Stomach smooth muscle (tissue), 2 donors: ENCODE measurements at regions not wholly inside any gene's neighbourhood (a gene's known extent, or its start where the extent isn't known, plus 50 kb on each side); places are given as distances from the start of the nearest gene placed in this dataset.

ENCODE experiments used
- H3K27ac ChIP-seq: one replicate; pipeline ENCODE4 v1.7.0; 2013; ENCODE audit warnings: mild to moderate bottlenecking, low read length, inconsistent platforms
- H3K27me3 ChIP-seq, 2 donors: one replicate each; pipeline ENCODE4 v1.7.0; 2013; ENCODE audit warnings: low read length in 2 of 2; ENCODE audit not compliant: insufficient read depth in 2 of 2, control insufficient read depth in 1 of 2
- H3K36me3 ChIP-seq, 2 donors: one replicate each; pipeline ENCODE4 v1.7.0; 2013; ENCODE audit warnings: low read length in 2 of 2; ENCODE audit not compliant: control insufficient read depth in 2 of 2, insufficient read depth in 2 of 2
- H3K4me1 ChIP-seq: one replicate; pipeline ENCODE4 v1.7.0; 2013; ENCODE audit warnings: low read length; ENCODE audit not compliant: control insufficient read depth, insufficient read depth
- H3K4me3 ChIP-seq, 2 donors: one replicate each; pipeline ENCODE4 v1.7.0; 2013; ENCODE audit warnings: low read length in 2 of 2
- H3K9ac ChIP-seq, 2 donors: one replicate each; pipeline ENCODE4 v1.7.0; 2013; ENCODE audit warnings: low read length in 2 of 2, mild to moderate bottlenecking in 1 of 2
- H3K9me3 ChIP-seq, 2 donors: one replicate each; pipeline ENCODE4 v1.7.0; 2013; ENCODE audit warnings: low read length in 2 of 2; ENCODE audit not compliant: control insufficient read depth in 2 of 2
- donor health status: healthy.
- donor health status: Pancreatic carcinoma.

DNA sequence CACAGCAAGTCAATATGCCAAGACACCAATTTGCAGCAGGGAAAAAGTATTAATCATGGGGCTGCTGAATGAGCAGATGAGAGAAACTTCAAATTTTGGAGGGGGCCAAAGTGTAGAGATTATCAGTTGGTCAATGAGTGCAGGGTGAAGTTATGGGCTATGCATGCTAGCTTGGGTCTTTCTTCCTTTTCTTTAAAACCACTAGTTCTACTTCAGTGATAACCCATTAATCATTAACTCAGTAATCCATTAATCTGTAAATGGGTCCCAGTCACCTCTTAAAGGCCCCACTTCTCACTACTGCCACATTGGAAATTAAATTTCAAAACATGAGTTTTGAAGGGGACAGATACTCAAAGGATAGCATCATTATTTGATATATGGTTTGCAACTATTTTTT is 688.6 kb upstream of the ADGRL4 start:
- Histone ChIP-seq H3K36me3 (no peaks in the 10 kb centered on the region), H3K27me3 (no peaks in the 10 kb centered on the region), H3K4me1 (no peaks in the 10 kb centered on the region), H3K27ac (no peak overlapping the region), H3K4me3 (no peak overlapping the region), H3K9ac (no peak overlapping the region), H3K9me3 (no peaks in the 10 kb centered on the region)

DNA sequence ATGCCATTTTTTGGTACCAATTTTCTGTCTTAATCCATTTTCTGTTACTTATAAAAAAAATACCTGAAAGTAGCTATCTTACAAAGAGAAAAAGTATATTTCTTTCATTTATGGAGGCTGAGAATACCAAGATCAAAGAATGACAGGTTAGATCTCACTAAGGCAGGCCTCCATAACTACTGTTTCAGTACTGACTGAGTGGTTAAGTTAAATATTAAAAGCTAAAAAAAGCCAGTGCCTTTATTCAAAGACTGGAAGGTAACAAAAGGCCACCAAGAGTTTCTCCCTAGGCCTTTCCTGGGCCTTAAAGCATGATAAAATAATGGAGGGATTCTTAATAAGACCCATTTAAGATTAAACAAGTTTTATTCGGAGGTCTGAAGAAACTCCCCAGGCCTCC is 687.7 kb upstream of the ADGRL4 start:
- Histone ChIP-seq H3K4me3 (no peak overlapping the region), H3K27ac (no peak overlapping the region), H3K4me1 (no peaks in the 10 kb centered on the region), H3K9ac (no peak overlapping the region), H3K9me3 (no peaks in the 10 kb centered on the region), H3K27me3 (no peaks in the 10 kb centered on the region), H3K36me3 (no peaks in the 10 kb centered on the region)

DNA sequence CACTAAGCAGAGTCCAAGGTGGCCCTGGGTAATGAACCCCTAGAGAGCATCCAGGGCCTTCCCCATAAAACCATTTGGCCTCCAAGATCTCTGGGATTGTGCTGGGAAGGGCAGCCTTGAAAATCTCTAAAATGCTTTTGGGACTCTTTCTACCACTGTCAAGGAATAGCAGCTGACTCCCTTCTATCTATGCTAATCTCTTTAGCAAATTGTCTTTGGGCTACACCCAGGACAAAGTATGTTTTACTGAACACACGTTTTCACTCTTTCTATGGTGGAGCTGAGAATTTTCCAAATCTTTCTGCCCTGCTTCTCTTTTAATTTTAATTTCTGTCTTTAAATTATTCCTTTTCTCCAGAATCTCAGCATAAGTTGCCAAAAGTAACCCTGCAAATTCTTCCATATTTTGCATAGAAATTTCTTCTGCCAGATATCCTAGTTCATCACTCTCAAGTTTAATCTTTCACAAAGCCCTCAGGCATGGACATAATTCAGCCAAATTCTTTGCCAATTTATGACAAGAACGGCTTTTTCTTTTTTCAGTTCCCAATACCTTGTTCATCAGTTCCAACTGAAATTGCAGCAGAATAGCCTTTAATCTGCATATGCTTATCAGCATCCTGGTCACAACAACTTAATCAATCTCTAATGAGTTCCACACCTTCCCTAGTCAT is 687.0 kb upstream of the ADGRL4 start:
- Histone ChIP-seq H3K36me3 (no peaks in the 10 kb centered on the region), H3K27me3 (no peaks in the 10 kb centered on the region), H3K27ac (no peak overlapping the region), H3K4me3 (no peak overlapping the region), H3K9ac (no peak overlapping the region), H3K9me3 (no peaks in the 10 kb centered on the region), H3K4me1 (no peaks in the 10 kb centered on the region)

DNA sequence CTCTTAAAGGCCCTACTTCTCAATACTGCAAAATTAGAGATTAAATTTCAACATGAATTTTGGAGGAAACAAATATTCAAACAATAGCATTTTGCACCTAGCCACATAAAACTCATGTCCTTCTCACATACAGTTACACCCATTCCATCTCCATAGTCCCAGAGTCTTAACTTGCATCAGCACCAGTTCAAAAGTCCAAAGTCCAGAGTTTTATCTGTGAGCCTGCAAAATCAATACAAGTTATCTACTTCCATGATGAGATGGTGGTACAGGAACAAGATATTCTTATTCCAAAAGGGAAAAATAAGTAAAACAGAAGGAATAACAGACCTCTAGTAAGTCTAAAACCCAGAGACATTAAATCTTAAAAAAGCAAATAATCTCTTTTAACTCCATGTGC is 686.0 kb upstream of the ADGRL4 start:
- Histone ChIP-seq H3K9ac (no peak overlapping the region), H3K27ac (no peak overlapping the region), H3K27me3 (no peaks in the 10 kb centered on the region), H3K4me1 (no peaks in the 10 kb centered on the region), H3K4me3 (no peak overlapping the region), H3K9me3 (no peaks in the 10 kb centered on the region), H3K36me3 (no peaks in the 10 kb centered on the region)

DNA sequence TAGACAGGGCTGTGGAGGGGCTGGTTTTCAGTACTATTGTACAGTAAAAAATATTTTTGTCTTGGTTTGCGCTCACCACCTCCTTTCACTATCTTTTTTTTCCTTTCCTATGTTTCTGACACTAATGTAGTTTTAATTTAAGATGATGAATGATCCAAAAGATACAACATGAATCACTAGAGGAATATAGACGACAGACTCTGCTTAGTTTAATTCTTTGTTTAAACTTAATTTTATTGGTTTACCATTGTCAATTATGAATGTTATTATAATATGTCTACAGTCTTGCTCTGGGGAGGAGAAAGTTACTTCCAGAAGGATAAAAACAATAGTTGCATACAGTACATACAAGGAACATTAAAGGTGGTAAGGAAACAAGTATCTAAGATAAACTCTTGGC is 682.4 kb upstream of the ADGRL4 start:
- Histone ChIP-seq H3K9me3 (no peaks in the 10 kb centered on the region), H3K36me3 (no peaks in the 10 kb centered on the region), H3K4me3 (no peak overlapping the region), H3K27me3 (no peaks in the 10 kb centered on the region), H3K9ac (no peak overlapping the region), H3K27ac (no peak overlapping the region), H3K4me1 (no peaks in the 10 kb centered on the region)

DNA sequence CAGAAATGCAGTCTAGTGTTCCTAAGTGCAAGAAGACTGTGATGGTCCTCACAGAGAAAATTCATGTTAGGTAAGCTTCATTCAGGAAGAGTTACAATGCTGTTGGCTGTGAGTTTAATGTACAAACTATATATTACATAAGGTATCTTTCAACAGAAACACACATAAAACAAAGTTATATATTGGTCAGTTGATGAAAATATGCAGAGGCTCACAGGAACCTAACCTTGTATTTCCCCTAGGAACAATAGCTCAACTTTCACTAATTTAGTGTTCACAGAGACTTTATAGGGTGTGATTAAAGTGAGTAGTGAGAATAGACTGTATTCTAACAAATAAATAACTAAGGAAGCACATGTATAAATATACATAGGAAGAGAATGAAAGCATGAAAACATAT is 676.9 kb upstream of the ADGRL4 start:
- H3K27ac ChIP-seq = no peak overlapping the region
- no peak overlapping the region for H3K4me3 ChIP-seq
- H3K27me3 ChIP-seq = no peaks in the 10 kb centered on the region

DNA sequence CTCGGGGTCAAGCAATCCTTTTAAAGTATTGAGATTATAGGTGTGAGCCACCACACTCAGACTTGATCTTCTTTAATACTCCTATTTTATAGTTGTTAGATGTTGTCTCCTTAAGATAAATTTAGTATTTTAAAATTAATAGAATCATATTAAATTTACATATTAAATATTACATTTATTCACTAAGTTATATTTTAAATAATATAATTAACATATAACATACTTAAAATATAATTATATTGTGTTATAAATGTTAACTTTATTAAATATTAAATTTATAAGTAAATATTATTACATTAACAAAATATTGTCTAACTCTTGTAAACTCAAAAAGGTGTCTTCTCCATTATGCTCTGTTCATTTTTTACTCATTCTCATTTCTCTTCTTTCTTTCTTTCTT is 675.9 kb upstream of the ADGRL4 start:
- Histone ChIP-seq H3K27ac (no peak overlapping the region), H3K4me1 (no peaks in the 10 kb centered on the region), H3K36me3 (no peaks in the 10 kb centered on the region), H3K27me3 (no peaks in the 10 kb centered on the region), H3K9ac (no peak overlapping the region), H3K9me3 (peaks cover 4 to 5% of the 10 kb centered on the region in 2 donors), H3K4me3 (no peak overlapping the region)

More for the DNA sequence above, 676.9 kb upstream of the ADGRL4 start:
- H3K9ac ChIP-seq = no peak overlapping the region
- H3K9me3 ChIP-seq = peaks cover 4 to 5% of the 10 kb centered on the region in 2 donors
- H3K4me1 ChIP-seq = no peaks in the 10 kb centered on the region
- no peaks in the 10 kb centered on the region for H3K36me3 ChIP-seq

DNA sequence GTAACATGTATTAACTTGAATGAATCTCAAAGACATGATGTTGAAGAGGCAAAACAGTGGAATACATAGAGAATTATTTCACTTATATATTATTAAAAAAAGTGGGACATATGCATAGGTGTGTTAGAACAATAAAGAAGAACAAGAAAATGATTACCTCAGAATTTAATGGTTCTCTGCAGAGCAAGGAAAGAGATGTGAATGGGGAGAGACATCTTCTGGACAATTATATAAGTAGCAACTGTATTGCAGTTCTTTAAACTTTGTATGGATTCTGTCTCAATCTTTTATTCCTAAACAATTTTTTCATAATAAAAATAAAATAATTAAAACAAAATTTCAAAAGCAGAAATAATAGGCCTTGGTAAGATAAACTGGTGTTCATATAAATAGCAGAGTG is 674.9 kb upstream of the ADGRL4 start:
- H3K27ac ChIP-seq = no peak overlapping the region
- H3K9ac ChIP-seq = no peak overlapping the region
- no peak overlapping the region for H3K4me3 ChIP-seq
- H3K4me1 ChIP-seq = no peaks in the 10 kb centered on the region
- H3K27me3 ChIP-seq = no peaks in the 10 kb centered on the region
- peaks cover 4 to 5% of the 10 kb centered on the region in 2 donors for H3K9me3 ChIP-seq
- no peaks in the 10 kb centered on the region for H3K36me3 ChIP-seq

DNA sequence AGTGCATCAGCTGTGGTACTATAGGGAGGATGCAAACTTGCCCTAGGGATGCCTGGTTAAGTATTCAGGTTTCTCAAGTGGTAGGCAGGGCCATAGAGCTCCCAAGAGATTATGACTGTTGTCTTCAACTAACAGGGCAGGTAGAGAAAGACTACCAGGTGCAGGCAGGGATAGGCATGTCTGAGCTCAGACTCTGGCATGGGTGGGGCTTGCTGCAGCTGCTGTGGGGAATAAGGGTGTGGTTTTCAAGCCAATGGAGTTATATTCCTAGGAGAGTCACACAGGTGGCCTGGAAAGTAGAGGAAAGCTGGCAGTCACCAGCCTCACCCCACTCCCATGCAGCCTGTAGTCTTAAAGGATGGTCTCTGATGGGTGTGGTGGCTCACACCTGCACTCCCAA is 673.4 kb upstream of the ADGRL4 start:
- no peaks in the 10 kb centered on the region for H3K4me1 ChIP-seq

DNA sequence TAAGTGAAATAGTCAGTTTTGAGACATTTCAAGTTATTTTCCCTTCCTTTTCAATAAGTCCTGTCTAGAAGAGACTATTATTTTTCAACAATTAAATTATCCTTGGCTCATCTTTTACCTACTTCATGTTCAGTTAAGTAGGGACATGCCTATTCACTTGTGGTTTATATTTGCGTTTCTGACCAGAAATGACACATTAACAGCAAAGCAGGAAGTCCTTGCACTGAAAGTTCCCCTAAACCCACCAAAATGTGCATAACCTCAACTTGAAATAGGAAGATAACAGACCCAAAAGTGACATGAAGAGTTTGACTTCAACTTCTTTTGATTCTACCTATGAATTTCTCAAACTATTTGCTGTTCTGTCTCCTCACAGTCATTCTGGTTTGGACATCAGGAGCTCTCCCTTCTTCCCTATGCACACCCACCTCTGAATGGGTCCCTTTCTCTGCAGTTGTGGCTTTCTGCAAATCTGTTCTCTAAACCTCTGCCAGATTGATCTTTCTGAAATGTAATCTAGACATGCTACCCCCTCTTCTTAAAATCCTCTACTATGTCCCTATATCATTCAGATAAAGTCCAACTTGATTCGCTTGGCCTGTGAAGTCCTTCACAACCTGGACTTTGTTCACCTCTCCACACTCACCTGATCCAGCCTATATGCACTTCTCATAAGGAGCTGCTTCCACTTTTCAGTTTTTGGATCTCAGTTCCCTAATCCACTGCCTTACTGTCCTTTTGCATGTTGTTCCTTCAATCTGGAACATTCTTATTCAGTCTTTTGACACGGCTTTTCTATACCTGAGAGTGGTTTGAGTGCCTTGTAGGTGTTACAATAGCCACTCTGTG is 661.5 kb upstream of the ADGRL4 start:
- Histone ChIP-seq H3K9ac (no peak overlapping the region), H3K9me3 (no peaks in the 10 kb centered on the region), H3K4me1 (no peaks in the 10 kb centered on the region), H3K27me3 (no peaks in the 10 kb centered on the region), H3K36me3 (no peaks in the 10 kb centered on the region), H3K27ac (no peak overlapping the region), H3K4me3 (no peak overlapping the region)

More for the DNA sequence above, 673.4 kb upstream of the ADGRL4 start:
- H3K36me3 ChIP-seq = no peaks in the 10 kb centered on the region
- peaks cover 4 to 5% of the 10 kb centered on the region in 2 donors for H3K9me3 ChIP-seq
- H3K4me3 ChIP-seq = no peak overlapping the region
- H3K9ac ChIP-seq = no peak overlapping the region
- no peak overlapping the region for H3K27ac ChIP-seq
- no peaks in the 10 kb centered on the region for H3K27me3 ChIP-seq

DNA sequence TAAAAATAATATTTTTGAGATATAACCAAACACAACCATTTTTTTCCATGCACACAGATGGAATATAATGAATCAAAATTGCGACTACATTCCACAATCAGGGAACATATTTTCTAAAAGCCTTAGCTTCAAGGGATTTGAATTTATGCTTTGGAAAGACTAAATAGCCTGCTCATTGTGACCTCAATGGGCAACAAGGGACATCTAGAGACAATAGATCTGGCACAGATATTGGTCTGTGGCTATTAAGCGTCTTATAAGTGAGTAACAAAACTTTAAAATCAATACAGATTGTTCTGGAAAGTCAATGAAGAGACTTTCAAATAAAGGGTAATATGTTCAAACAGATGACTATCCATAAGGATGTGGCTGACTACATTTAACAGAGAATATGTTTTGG is 660.6 kb upstream of the ADGRL4 start:
- no peak overlapping the region for H3K9ac ChIP-seq
- H3K9me3 ChIP-seq = no peaks in the 10 kb centered on the region
- no peak overlapping the region for H3K4me3 ChIP-seq
- H3K4me1 ChIP-seq = no peaks in the 10 kb centered on the region
- H3K27ac ChIP-seq = no peak overlapping the region
- no peaks in the 10 kb centered on the region for H3K36me3 ChIP-seq
- no peaks in the 10 kb centered on the region for H3K27me3 ChIP-seq
